Endothelial cell (in vitro differentiated cells): ENCODE measurements at regions not wholly inside any gene's neighbourhood (a gene's known extent, or its start where the extent isn't known, plus 50 kb on each side); places are given as distances from the start of the nearest gene placed in this dataset.

Experiments used
- DNase-seq: peaks from one replicate; pipeline ENCODE4 v3.0.0; 2021; ENCODE audit warnings: low spot score
- H3K27ac Mint-ChIP-seq: one replicate; pipeline ENCODE4 v1.8.0; 2021; ENCODE audit warnings: mixed read lengths, inconsistent platforms; ENCODE audit not compliant: unreplicated experiment
- H3K27me3 Mint-ChIP-seq: one replicate; pipeline ENCODE4 v1.8.0; 2021; ENCODE audit warnings: mild to moderate bottlenecking, moderate library complexity, mixed read lengths, inconsistent platforms; ENCODE audit not compliant: unreplicated experiment
- H3K36me3 Mint-ChIP-seq: one replicate; pipeline ENCODE4 v1.8.0; 2021; ENCODE audit warnings: mild to moderate bottlenecking, low read depth, mixed read lengths, inconsistent platforms; ENCODE audit not compliant: unreplicated experiment
- H3K4me1 Mint-ChIP-seq: one replicate; pipeline ENCODE4 v1.8.0; 2021; ENCODE audit warnings: mild to moderate bottlenecking, mixed read lengths, inconsistent platforms; ENCODE audit not compliant: unreplicated experiment
- H3K4me3 Mint-ChIP-seq: one replicate; pipeline ENCODE4 v1.8.0; 2021; ENCODE audit warnings: mild to moderate bottlenecking, mixed read lengths, inconsistent platforms; ENCODE audit not compliant: unreplicated experiment
- H3K9me3 Mint-ChIP-seq: one replicate; pipeline ENCODE4 v1.8.0; 2021; ENCODE audit warnings: mixed read lengths, inconsistent platforms; ENCODE audit not compliant: unreplicated experiment
- TF ChIP-seq, protein P1 (sequence below): fragments of 200-600 bp; sonication (generic); IDR thresholded peaks from one replicate; pipeline ENCODE4 v1.5.0; 2021; ENCODE audit warnings: antibody characterized with exemption; ENCODE audit not compliant: unreplicated experiment

DNA sequence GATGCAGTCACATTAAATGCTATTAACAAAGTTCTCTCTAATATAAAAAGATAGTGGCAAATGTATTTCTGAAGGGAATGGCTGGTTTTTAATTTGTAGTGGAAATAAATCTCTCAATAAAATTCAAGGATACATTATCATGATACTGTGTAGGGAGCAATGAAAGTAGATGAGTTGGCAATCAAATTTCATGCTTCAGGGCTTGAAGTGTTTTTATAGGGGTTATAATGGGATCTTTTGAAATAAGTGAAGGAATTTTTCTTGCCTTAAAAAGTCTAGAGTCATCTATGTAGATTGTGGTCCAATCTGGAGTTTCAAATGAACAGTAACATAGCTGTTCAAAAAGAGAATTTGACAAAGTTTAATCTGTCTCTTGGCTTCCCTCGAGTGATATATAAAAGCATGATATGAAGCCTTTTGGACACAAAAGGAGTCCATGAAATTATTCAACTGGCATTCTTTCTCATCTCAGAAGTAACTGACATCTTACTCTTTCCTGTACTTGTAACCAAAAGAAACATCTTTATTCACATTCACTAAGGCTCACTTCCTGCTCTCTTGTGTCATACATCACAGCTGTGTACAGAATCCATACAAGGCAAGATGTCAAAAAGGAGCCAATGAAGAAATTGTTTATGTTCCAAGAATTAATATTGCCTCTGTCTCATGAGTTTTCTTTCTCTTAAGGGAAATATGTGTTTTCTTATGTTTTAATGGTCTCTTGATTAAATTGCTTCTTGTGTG is 591.0 kb upstream of the GJE1 start:
- H3K27ac Mint-ChIP-seq = no peak overlapping the region
- H3K4me1 Mint-ChIP-seq = no peaks in the 10 kb centered on the region
- H3K36me3 Mint-ChIP-seq = no peaks in the 10 kb centered on the region
- no peaks in the 10 kb centered on the region for H3K9me3 Mint-ChIP-seq
- no peaks in the 10 kb centered on the region for H3K27me3 Mint-ChIP-seq
- no peak for DNase-seq
- TF ChIP-seq, protein P1, sequence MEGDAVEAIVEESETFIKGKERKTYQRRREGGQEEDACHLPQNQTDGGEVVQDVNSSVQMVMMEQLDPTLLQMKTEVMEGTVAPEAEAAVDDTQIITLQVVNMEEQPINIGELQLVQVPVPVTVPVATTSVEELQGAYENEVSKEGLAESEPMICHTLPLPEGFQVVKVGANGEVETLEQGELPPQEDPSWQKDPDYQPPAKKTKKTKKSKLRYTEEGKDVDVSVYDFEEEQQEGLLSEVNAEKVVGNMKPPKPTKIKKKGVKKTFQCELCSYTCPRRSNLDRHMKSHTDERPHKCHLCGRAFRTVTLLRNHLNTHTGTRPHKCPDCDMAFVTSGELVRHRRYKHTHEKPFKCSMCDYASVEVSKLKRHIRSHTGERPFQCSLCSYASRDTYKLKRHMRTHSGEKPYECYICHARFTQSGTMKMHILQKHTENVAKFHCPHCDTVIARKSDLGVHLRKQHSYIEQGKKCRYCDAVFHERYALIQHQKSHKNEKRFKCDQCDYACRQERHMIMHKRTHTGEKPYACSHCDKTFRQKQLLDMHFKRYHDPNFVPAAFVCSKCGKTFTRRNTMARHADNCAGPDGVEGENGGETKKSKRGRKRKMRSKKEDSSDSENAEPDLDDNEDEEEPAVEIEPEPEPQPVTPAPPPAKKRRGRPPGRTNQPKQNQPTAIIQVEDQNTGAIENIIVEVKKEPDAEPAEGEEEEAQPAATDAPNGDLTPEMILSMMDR = no peak
- H3K4me3 Mint-ChIP-seq = no peak overlapping the region

DNA sequence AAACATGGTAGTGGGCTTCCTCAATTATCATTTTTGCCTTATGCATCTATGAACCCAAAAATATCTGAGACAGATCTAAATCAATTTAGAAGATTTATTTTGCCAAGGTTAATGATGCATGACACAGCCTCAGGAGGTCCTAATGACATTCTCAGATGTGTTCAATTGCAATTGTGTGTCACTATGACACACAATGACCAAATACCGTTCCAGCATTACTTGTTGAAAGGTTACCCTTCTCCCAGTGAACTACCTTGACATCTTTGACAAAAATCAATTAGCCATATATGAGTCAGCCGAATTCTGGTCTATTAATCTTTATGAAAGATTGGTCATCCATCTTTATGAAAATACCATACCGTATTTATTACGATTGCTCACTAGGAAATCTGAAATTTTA is 592.5 kb upstream of the GJE1 start:
- Mint-ChIP-seq H3K4me3 (no peak overlapping the region), H3K27ac (no peak overlapping the region), H3K4me1 (no peaks in the 10 kb centered on the region), H3K27me3 (no peaks in the 10 kb centered on the region), H3K36me3 (no peaks in the 10 kb centered on the region), H3K9me3 (no peaks in the 10 kb centered on the region)
- TF ChIP-seq, protein P1 = no peak
- no peak for DNase-seq

DNA sequence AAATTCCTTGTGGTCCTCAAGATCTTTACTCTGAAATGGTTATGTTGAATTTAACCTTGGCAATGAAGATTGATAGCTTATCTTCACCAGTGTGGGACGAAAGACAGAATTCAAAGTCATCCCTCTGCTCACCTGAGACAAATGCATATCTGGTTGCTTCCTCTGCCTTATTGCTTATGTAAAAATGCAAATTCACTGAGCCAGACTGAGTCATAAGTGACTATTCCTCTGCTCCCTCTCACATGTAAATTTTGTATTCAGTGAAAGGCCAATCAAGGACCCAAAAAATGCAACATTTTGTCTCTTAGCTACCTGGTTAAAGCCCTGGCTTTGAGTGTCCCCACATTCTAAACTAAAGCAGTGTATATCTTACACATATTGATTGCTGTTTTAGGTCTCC is 593.1 kb upstream of the GJE1 start:
- H3K36me3 Mint-ChIP-seq = no peaks in the 10 kb centered on the region
- no peaks in the 10 kb centered on the region for H3K9me3 Mint-ChIP-seq
- no peak overlapping the region for H3K4me3 Mint-ChIP-seq
- H3K27me3 Mint-ChIP-seq = no peaks in the 10 kb centered on the region
- DNase-seq = no peak
- no peak overlapping the region for H3K27ac Mint-ChIP-seq
- no peaks in the 10 kb centered on the region for H3K4me1 Mint-ChIP-seq
- TF ChIP-seq, protein P1 = no peak

DNA sequence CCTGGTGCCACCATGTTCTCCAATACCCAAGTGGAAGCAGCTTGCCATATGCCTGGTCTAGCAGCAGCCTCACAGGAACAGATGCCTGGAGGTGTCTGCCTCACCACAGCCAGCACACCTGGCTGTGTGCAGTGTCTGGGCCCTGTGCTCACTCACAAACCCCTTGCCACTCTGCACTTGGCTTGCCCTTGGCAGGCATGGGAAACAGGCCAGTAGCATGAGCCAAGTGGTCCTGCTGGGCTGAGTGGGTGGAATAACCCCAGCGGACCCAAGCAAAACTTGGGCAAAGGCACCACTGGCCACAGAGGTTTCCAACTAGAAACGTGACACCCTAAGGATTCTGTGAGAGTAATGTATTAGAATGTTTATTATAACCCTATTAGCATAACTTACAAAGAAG is 600.5 kb upstream of the GJE1 start:
- no peaks in the 10 kb centered on the region for H3K27me3 Mint-ChIP-seq
- no peak overlapping the region for H3K27ac Mint-ChIP-seq
- H3K9me3 Mint-ChIP-seq = no peaks in the 10 kb centered on the region
- DNase-seq = no peak
- TF ChIP-seq, protein P1 = no peak
- no peak overlapping the region for H3K4me3 Mint-ChIP-seq
- no peaks in the 10 kb centered on the region for H3K36me3 Mint-ChIP-seq
- H3K4me1 Mint-ChIP-seq = no peaks in the 10 kb centered on the region

GRCh38 chr6:141531040-141531439 is 601.7 kb upstream of the GJE1 start:
- no peak overlapping the region for H3K27ac Mint-ChIP-seq
- no peak for DNase-seq
- H3K9me3 Mint-ChIP-seq = no peaks in the 10 kb centered on the region
- H3K4me1 Mint-ChIP-seq = no peaks in the 10 kb centered on the region
- H3K27me3 Mint-ChIP-seq = no peaks in the 10 kb centered on the region
- TF ChIP-seq, protein P1 = no peak
- no peak overlapping the region for H3K4me3 Mint-ChIP-seq
- H3K36me3 Mint-ChIP-seq = no peaks in the 10 kb centered on the region
